Caco-2 (cell line): ENCODE measurements at regions not wholly inside any gene's neighbourhood (a gene's known extent, or its start where the extent isn't known, plus 50 kb on each side); places are given as distances from the start of the nearest gene placed in this dataset.

Experiments
- BruUV-seq: library from RNA; stranded (reverse); fragments of 400-500 nt; replicated peaks from 2 replicates; lab custom pipeline; 2021; lab: Mats Ljungman, UMichigan
- CTCF ChIA-PET: fragments of 300-600 bp; sonication (Branson Sonifier 250); formaldehyde crosslinking; loops from one replicate; lab custom pipeline; 2022; ENCODE audit warnings: antibody characterized with exemption; lab: Charles Lee
- POLR2A ChIA-PET: fragments of 300-600 bp; sonication (Branson Sonifier 250); formaldehyde crosslinking; loops from one replicate; lab custom pipeline; 2022; ENCODE audit warnings: antibody characterized with exemption; lab: Charles Lee
- DNase-seq, 2 experiments: peaks; one replicate each; pipeline versions ENCODE4 v3.0.0 to v3.0.0-alpha.2; 2020 to 2022
- H3K27me3 ChIP-seq: replicated peaks from 2 replicates; pipeline ENCODE4 v1.6.0; 2011; ENCODE audit warnings: low read length; ENCODE audit not compliant: control insufficient read depth, insufficient read depth
- H3K36me3 ChIP-seq: 2 replicates; pipeline ENCODE4 v1.5.1; 2011; ENCODE audit warnings: low read length; ENCODE audit not compliant: control insufficient read depth, insufficient read depth
- H3K4me1 ChIP-seq: fragments of 250-450 bp; sonication (Bioruptor Pico); 2 replicates; pipeline ENCODE4 v1.5.1; 2020; ENCODE audit warnings: mild to moderate bottlenecking
- H3K4me3 ChIP-seq: 2 replicates; pipeline ENCODE4 v1.5.1; 2011; ENCODE audit warnings: low read depth, mild to moderate bottlenecking, control low read depth, low read length
- H3K9me3 ChIP-seq: fragments of 250-450 bp; sonication (Bioruptor Pico); 2 replicates; pipeline ENCODE4 v1.5.1; 2020; ENCODE audit warnings: mild to moderate bottlenecking, moderate library complexity
- H3K27ac Mint-ChIP-seq: one replicate; pipeline ENCODE4 v1.8.0; 2022; ENCODE audit warnings: mixed read lengths; ENCODE audit not compliant: unreplicated experiment
- H3K27me3 Mint-ChIP-seq: one replicate; pipeline ENCODE4 v1.8.0; 2022; ENCODE audit warnings: mixed read lengths; ENCODE audit not compliant: insufficient read depth, unreplicated experiment
- H3K36me3 Mint-ChIP-seq: one replicate; pipeline ENCODE4 v1.8.0; 2022; ENCODE audit warnings: mild to moderate bottlenecking, mixed read lengths; ENCODE audit not compliant: insufficient read depth, unreplicated experiment
- H3K4me1 Mint-ChIP-seq: one replicate; pipeline ENCODE4 v1.8.0; 2022; ENCODE audit warnings: low read depth, mixed read lengths; ENCODE audit not compliant: unreplicated experiment
- H3K4me3 Mint-ChIP-seq: one replicate; pipeline ENCODE4 v1.8.0; 2022; ENCODE audit warnings: mild to moderate bottlenecking, moderate library complexity, mixed read lengths; ENCODE audit not compliant: unreplicated experiment
- H3K9me3 Mint-ChIP-seq: one replicate; pipeline ENCODE4 v1.8.0; 2022; ENCODE audit warnings: mixed read lengths; ENCODE audit not compliant: unreplicated experiment
- intact Hi-C: fragments of 100-400 bp; cut with micrococcal nuclease; formaldehyde crosslinking; loops from one replicate; pipeline ENCODE4 v1.10.0; 2022; ENCODE audit not compliant: unreplicated experiment
- TF ChIP-seq, protein P1 (sequence below), 2 experiments: fragments of 200-600 bp in 1 of 2; IDR thresholded peaks; 1 replicate in 1 of 2; 2 replicates in 1 of 2; pipeline versions ENCODE4 v1.5.1 to v1.8.0; 2011 to 2022; ENCODE audit warnings: antibody characterized with exemption in 1 of 2, control low read depth in 1 of 2, inconsistent platforms in 1 of 2, low read depth in 1 of 2, low read length in 1 of 2, mild to moderate bottlenecking in 1 of 2, moderate library complexity in 1 of 2; ENCODE audit not compliant: insufficient read depth in 1 of 2, severe bottlenecking in 1 of 2, unreplicated experiment in 1 of 2

DNA sequence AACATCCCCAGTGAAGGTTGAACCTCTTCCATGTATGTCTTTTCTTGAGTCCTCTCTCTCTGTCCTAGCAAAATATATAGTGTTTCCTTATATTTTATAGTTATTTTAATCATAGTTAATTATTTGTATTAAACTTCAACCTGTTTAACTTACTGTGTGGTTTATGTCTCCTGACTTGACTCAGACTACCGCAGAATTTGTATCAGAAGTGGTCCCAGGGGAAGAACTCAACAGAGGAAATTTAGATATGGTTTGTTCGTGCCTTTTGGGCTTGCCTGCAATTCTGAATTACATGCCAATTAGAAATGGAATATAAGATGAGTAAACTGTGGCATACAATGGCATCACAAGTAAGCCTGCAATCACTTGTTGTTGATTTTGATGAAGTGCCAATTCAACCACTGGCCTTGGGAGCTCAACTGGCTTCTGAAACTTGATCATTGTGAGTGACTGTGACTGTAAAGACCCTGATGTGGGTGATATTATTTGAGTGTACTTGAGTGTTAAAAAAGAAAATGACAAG lies 1459.5 kb upstream of the PCDH20 start:
- POLR2A ChIA-PET, result no interaction called here
- CTCF ChIA-PET, result no interaction called here
- BruUV-seq, result no TSS peak
- H3K4me3 ChIP-seq, result no peak overlapping the region
- H3K4me1 ChIP-seq, result no peaks in the 10 kb centered on the region
- intact Hi-C loops, result no loop called here
- no peak for DNase-seq
- no peaks in the 10 kb centered on the region for H3K36me3 Mint-ChIP-seq
- no peaks in the 10 kb centered on the region for H3K36me3 ChIP-seq
- peaks cover 11% of the 10 kb centered on the region for H3K9me3 Mint-ChIP-seq
- no peaks in the 10 kb centered on the region for H3K4me1 Mint-ChIP-seq
- TF ChIP-seq, protein P1, sequence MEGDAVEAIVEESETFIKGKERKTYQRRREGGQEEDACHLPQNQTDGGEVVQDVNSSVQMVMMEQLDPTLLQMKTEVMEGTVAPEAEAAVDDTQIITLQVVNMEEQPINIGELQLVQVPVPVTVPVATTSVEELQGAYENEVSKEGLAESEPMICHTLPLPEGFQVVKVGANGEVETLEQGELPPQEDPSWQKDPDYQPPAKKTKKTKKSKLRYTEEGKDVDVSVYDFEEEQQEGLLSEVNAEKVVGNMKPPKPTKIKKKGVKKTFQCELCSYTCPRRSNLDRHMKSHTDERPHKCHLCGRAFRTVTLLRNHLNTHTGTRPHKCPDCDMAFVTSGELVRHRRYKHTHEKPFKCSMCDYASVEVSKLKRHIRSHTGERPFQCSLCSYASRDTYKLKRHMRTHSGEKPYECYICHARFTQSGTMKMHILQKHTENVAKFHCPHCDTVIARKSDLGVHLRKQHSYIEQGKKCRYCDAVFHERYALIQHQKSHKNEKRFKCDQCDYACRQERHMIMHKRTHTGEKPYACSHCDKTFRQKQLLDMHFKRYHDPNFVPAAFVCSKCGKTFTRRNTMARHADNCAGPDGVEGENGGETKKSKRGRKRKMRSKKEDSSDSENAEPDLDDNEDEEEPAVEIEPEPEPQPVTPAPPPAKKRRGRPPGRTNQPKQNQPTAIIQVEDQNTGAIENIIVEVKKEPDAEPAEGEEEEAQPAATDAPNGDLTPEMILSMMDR (IDR thresholded peaks at IDR 0.05; ENCODE audit: insufficient read depth in 1 of 2, low read depth in 1 of 2, low read length in 1 of 2, severe bottlenecking in 1 of 2, unreplicated experiment in 1 of 2), result no peak
- H3K27me3 ChIP-seq, result no peaks in the 10 kb centered on the region
- H3K9me3 ChIP-seq, result no peaks in the 10 kb centered on the region
- H3K27me3 Mint-ChIP-seq, result no peaks in the 10 kb centered on the region
- no peak overlapping the region for H3K27ac Mint-ChIP-seq
- H3K4me3 Mint-ChIP-seq, result no peak overlapping the region

DNA sequence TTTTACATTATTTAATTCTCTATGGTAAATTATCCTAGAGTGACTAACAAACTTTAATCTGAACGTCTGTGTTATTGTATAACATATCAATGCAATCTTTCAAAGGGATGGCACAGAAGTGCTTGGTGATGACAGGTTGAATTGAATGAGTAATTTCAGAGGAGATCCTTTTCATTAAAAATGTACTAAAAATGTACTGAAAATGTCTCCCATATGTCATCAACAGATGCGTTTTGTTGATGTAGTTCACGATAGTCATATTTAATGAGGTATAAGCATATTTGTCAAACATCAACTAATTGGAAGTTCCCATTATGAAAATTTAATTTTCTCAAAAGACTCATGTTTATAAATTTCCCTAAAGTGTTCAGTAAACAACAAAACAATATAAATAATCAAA lies 1434.7 kb upstream of the PCDH20 start:
- TF ChIP-seq, protein P1 (IDR thresholded peaks at IDR 0.05; ENCODE audit: insufficient read depth in 1 of 2, low read depth in 1 of 2, low read length in 1 of 2, severe bottlenecking in 1 of 2, unreplicated experiment in 1 of 2), result no peak
- H3K4me1 Mint-ChIP-seq, result no peaks in the 10 kb centered on the region
- H3K4me3 Mint-ChIP-seq, result no peak overlapping the region
- no peaks in the 10 kb centered on the region for H3K36me3 Mint-ChIP-seq
- ChIA-PET CTCF (no interaction called here), POLR2A (no interaction called here)
- Histone ChIP-seq H3K4me3 (no peak overlapping the region), H3K4me1 (no peaks in the 10 kb centered on the region), H3K27me3 (no peaks in the 10 kb centered on the region), H3K9me3 (no peaks in the 10 kb centered on the region), H3K36me3 (no peaks in the 10 kb centered on the region)
- intact Hi-C loops, result no loop called here
- BruUV-seq, result no TSS peak
- no peak for DNase-seq
- no peaks in the 10 kb centered on the region for H3K9me3 Mint-ChIP-seq
- no peaks in the 10 kb centered on the region for H3K27me3 Mint-ChIP-seq
- H3K27ac Mint-ChIP-seq, result no peak overlapping the region

DNA sequence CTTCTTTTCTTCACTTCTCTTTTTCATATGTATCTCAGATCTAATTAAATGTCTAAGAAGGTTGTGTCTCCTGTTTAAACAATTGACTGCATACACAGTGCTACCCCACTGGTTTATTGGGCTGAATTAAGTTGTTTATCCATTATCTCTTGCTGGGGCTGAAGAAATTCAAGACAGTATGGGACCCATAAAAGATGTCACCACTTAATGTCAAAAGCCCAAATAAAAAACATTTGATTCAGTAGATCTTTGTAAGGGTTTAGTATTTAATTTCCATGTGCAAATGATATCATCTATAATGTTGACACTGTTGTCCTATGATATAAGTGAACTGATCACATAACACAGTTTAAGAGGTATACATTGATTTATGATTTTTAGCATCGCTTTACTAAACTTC lies 1431.9 kb upstream of the PCDH20 start:
- H3K4me1 ChIP-seq, result no peaks in the 10 kb centered on the region
- no peak overlapping the region for H3K27ac Mint-ChIP-seq
- BruUV-seq, result no TSS peak
- intact Hi-C loops, result no loop called here
- no peak overlapping the region for H3K4me3 ChIP-seq
- H3K4me3 Mint-ChIP-seq, result no peak overlapping the region
- H3K4me1 Mint-ChIP-seq, result no peaks in the 10 kb centered on the region
- H3K27me3 ChIP-seq, result no peaks in the 10 kb centered on the region
- H3K36me3 Mint-ChIP-seq, result no peaks in the 10 kb centered on the region
- TF ChIP-seq, protein P1 (IDR thresholded peaks at IDR 0.05; ENCODE audit: insufficient read depth in 1 of 2, low read depth in 1 of 2, low read length in 1 of 2, severe bottlenecking in 1 of 2, unreplicated experiment in 1 of 2), result no peak
- H3K36me3 ChIP-seq, result no peaks in the 10 kb centered on the region
- DNase-seq, result no peak
- H3K27me3 Mint-ChIP-seq, result no peaks in the 10 kb centered on the region
- ChIA-PET POLR2A (no interaction called here), CTCF (no interaction called here)
- no peaks in the 10 kb centered on the region for H3K9me3 ChIP-seq
- no peaks in the 10 kb centered on the region for H3K9me3 Mint-ChIP-seq
